GM23248 (cell line): ENCODE measurements at regions not wholly inside any gene's neighbourhood (a gene's known extent, or its start where the extent isn't known, plus 50 kb on each side); places are given as distances from the start of the nearest gene placed in this dataset.
A peak's percentile ranks its signal among the peaks of the same experiment; 100 is the strongest.

ENCODE experiments used
- DNase-seq: peaks from one replicate; pipeline ENCODE4 v3.0.0-alpha.2; 2015
- H2AFZ ChIP-seq: fragments of 200-600 bp; sonication (generic); 2 replicates; pipeline ENCODE4 v1.6.1; 2016; ENCODE audit warnings: antibody characterized with exemption
- H3F3A ChIP-seq: fragments of 200-600 bp; sonication (generic); 2 replicates; pipeline ENCODE4 v1.6.1; 2016; ENCODE audit warnings: mild to moderate bottlenecking, antibody characterized with exemption, mixed run types; ENCODE audit not compliant: insufficient read depth
- H3K27ac ChIP-seq: fragments of 200-600 bp; sonication (generic); 2 replicates; pipeline ENCODE4 v1.5.1; 2016; ENCODE audit warnings: mild to moderate bottlenecking
- H3K27me3 ChIP-seq: fragments of 200-600 bp; sonication (generic); replicated peaks from 2 replicates; pipeline ENCODE4 v1.6.1; 2016; ENCODE audit warnings: mild to moderate bottlenecking; ENCODE audit not compliant: insufficient read depth
- H3K36me3 ChIP-seq: fragments of 200-600 bp; sonication (generic); 2 replicates; pipeline ENCODE4 v1.6.1; 2016; ENCODE audit warnings: low read depth, mild to moderate bottlenecking
- H3K4me1 ChIP-seq: fragments of 200-600 bp; sonication (generic); 2 replicates; pipeline ENCODE4 v1.6.1; 2016; ENCODE audit warnings: mild to moderate bottlenecking; ENCODE audit not compliant: insufficient read depth
- H3K4me2 ChIP-seq: fragments of 200-600 bp; sonication (generic); one replicate; pipeline ENCODE4 v1.6.1; 2016; ENCODE audit warnings: mild to moderate bottlenecking; ENCODE audit not compliant: unreplicated experiment
- H3K4me3 ChIP-seq: fragments of 200-600 bp; sonication (generic); 2 replicates; pipeline ENCODE4 v1.5.1; 2016; ENCODE audit warnings: mild to moderate bottlenecking
- H3K79me2 ChIP-seq: fragments of 200-600 bp; sonication (generic); 2 replicates; pipeline ENCODE4 v1.6.1; 2016; ENCODE audit warnings: mild to moderate bottlenecking; ENCODE audit not compliant: insufficient read depth
- H3K9ac ChIP-seq: fragments of 200-600 bp; sonication (generic); 2 replicates; pipeline ENCODE4 v1.6.1; 2016; ENCODE audit warnings: mild to moderate bottlenecking
- H3K9me2 ChIP-seq: fragments of 200-600 bp; sonication (generic); 2 replicates; pipeline ENCODE4 v1.6.1; 2016; ENCODE audit warnings: mixed run types, mild to moderate bottlenecking, moderate library complexity; ENCODE audit not compliant: insufficient read depth
- H3K9me3 ChIP-seq: fragments of 200-600 bp; sonication (generic); one replicate; pipeline ENCODE4 v1.6.1; 2017; ENCODE audit warnings: low read depth
- H4K20me1 ChIP-seq: fragments of 200-600 bp; sonication (generic); 2 replicates; pipeline ENCODE4 v1.6.0; 2016; ENCODE audit not compliant: insufficient read depth
- EZH2 ChIP-seq: fragments of 200-600 bp; sonication (generic); IDR thresholded peaks from 2 replicates; pipeline ENCODE4 v1.6.1; 2018; ENCODE audit warnings: antibody characterized with exemption, mild to moderate bottlenecking; ENCODE audit not compliant: insufficient read depth, poor library complexity, severe bottlenecking
- EZH2phosphoT487 ChIP-seq: fragments of 200-600 bp; sonication (generic); IDR thresholded peaks from 2 replicates; pipeline ENCODE4 v1.6.1; 2018; ENCODE audit warnings: antibody characterized with exemption, moderate library complexity, mild to moderate bottlenecking, low read depth; ENCODE audit not compliant: insufficient read depth
- WGBS, 2 experiments: methylation state at CpG; one replicate each; pipeline ENCODE4 v1.1.6; 2015 to 2017; ENCODE audit warnings: low lambda C conversion rate in 2 of 2, low coverage in 1 of 2; ENCODE audit errors: missing lambda C conversion rate in 2 of 2; 5-methylcytosine and 5-hydroxymethylcytosine counted together
- in situ Hi-C: fragments of 300-500 bp; cut with MboI; formaldehyde crosslinking; loops from 2 replicates; pipeline ENCODE4 v1.15.0; 2020

DNA sequence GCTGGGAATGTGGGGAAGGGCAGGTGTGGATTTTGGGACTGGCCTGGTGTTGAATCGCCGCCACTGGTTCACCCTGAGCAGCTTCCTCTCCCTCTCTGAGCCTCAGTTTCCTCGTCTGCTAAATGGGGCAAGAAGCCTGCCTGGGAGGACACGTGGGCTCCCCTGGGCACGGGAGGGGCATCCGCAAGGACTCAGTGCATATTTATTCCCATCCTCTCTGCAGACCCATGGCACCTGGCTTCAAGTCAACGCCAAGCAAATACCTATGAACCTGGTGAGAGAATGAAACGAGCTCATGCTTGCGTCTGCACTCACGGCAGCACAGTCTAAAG is 234.4 kb downstream of the PTPRU start:
- no peaks in the 10 kb centered on the region for H3K36me3 ChIP-seq
- no peaks in the 10 kb centered on the region for H4K20me1 ChIP-seq
- no peaks in the 10 kb centered on the region for H3K79me2 ChIP-seq
- H3K9me3 ChIP-seq: no peaks in the 10 kb centered on the region
- in situ Hi-C loops: no loop called here
- no peaks in the 10 kb centered on the region for H3K4me1 ChIP-seq
- no peak overlapping the region for H3K27ac ChIP-seq
- no peak overlapping the region for H3K4me2 ChIP-seq
- TF ChIP-seq EZH2: no peak
- H2AFZ ChIP-seq: no peak overlapping the region
- no peak for DNase-seq
- 40 to 50% methylated on average over 10 of the region's 10 CpGs for WGBS, 2 experiments
- no peaks in the 10 kb centered on the region for H3K9me2 ChIP-seq
- H3K27me3 ChIP-seq: peaks cover 15% of the 10 kb centered on the region; the same call in 1 of the 2 replicates
- no peak overlapping the region for H3K9ac ChIP-seq
- no peaks in the 10 kb centered on the region for H3F3A ChIP-seq
- no peak overlapping the region for H3K4me3 ChIP-seq

GRCh38 chr1:29470087-29470787 is 233.9 kb downstream of the PTPRU start:
- no peaks in the 10 kb centered on the region for H3K9me2 ChIP-seq
- no peaks in the 10 kb centered on the region for H3K36me3 ChIP-seq
- H3K9me3 ChIP-seq: no peaks in the 10 kb centered on the region
- H3K4me2 ChIP-seq: no peak overlapping the region
- H3K27ac ChIP-seq: no peak overlapping the region
- no peaks in the 10 kb centered on the region for H3K79me2 ChIP-seq
- no peak overlapping the region for H3K4me3 ChIP-seq
- H3K27me3 ChIP-seq: peaks cover 15% of the 10 kb centered on the region; the same call in 1 of the 2 replicates
- no peak for DNase-seq
- WGBS, 2 experiments: 48 to 57% methylated on average over 9 of the region's 9 CpGs
- H3K4me1 ChIP-seq: no peaks in the 10 kb centered on the region
- H2AFZ ChIP-seq: no peak overlapping the region
- H3K9ac ChIP-seq: no peak overlapping the region
- in situ Hi-C loops: no loop called here
- H4K20me1 ChIP-seq: no peaks in the 10 kb centered on the region
- TF ChIP-seq EZH2 (no peak), EZH2phosphoT487 (no peak)
- H3F3A ChIP-seq: no peaks in the 10 kb centered on the region

- no peak for TF ChIP-seq EZH2
- TF ChIP-seq EZH2phosphoT487: no peak
- Histone ChIP-seq H3K4me3 (no peak overlapping the region), H3K36me3 (no peaks in the 10 kb centered on the region), H3K9me2 (no peaks in the 10 kb centered on the region), H2AFZ (no peak overlapping the region), H3K27me3 (peaks cover 15% of the 10 kb centered on the region; the same call in 1 of the 2 replicates), H3F3A (no peaks in the 10 kb centered on the region), H3K79me2 (no peaks in the 10 kb centered on the region), H3K4me2 (no peak overlapping the region), H3K9ac (no peak overlapping the region), H3K4me1 (no peaks in the 10 kb centered on the region), H3K9me3 (no peaks in the 10 kb centered on the region), H3K27ac (no peak overlapping the region), H4K20me1 (no peaks in the 10 kb centered on the region)
- in situ Hi-C loops: no loop called here
- DNase-seq: peak; percentile 25
- 21 to 25% methylated on average over 4 of the region's 4 CpGs for WGBS, 2 experiments
Observed at GRCh38 chr1:29469457-29469856, 233.1 kb downstream of the PTPRU start.

- Histone ChIP-seq H3K4me1 (no peaks in the 10 kb centered on the region), H3K27me3 (peaks cover 15% of the 10 kb centered on the region; the same call in 1 of the 2 replicates), H3F3A (no peaks in the 10 kb centered on the region), H4K20me1 (no peaks in the 10 kb centered on the region), H3K9me3 (no peaks in the 10 kb centered on the region), H3K36me3 (no peaks in the 10 kb centered on the region), H3K79me2 (no peaks in the 10 kb centered on the region), H2AFZ (no peak overlapping the region), H3K27ac (no peak overlapping the region), H3K9ac (no peak overlapping the region), H3K4me2 (no peak overlapping the region), H3K4me3 (no peak overlapping the region), H3K9me2 (no peaks in the 10 kb centered on the region)
- WGBS, 2 experiments: 34 to 39% methylated on average over 10 of the region's 10 CpGs
- TF ChIP-seq EZH2phosphoT487 (no peak), EZH2 (no peak)
- in situ Hi-C loops: no loop called here
- no peak for DNase-seq
Observed at GRCh38 chr1:29467989-29468900, 231.9 kb downstream of the PTPRU start.
